Esophagus muscularis mucosa (tissue), 3 donors: ENCODE measurements at regions not wholly inside any gene's neighbourhood (a gene's known extent, or its start where the extent isn't known, plus 50 kb on each side); places are given as distances from the start of the nearest gene placed in this dataset.

Experiments
- POLR2A ChIP-seq: fragments of 450-650 bp; IDR thresholded peaks from one replicate; pipeline ENCODE4 v1.6.1; 2017; ENCODE audit warnings: antibody characterized with exemption, moderate library complexity, mild to moderate bottlenecking, low read depth
- POLR2AphosphoS5 ChIP-seq, 2 donors: sonication (generic); formaldehyde crosslinking; IDR thresholded peaks; one replicate each; pipeline ENCODE4 v1.6.1; 2017; ENCODE audit warnings: antibody characterized with exemption in 2 of 2
- TF ChIP-seq, protein P1 (sequence below), 3 experiments: fragments of 200-600 bp in 2 of 3; fragments of 450-650 bp in 1 of 3; sonication (generic) in 2 of 3; IDR thresholded peaks; one replicate each; pipeline ENCODE4 v1.5.1; 2017 to 2019; ENCODE audit warnings: antibody characterized with exemption in 3 of 3, mild to moderate bottlenecking in 2 of 3, moderate library complexity in 1 of 3

DNA sequence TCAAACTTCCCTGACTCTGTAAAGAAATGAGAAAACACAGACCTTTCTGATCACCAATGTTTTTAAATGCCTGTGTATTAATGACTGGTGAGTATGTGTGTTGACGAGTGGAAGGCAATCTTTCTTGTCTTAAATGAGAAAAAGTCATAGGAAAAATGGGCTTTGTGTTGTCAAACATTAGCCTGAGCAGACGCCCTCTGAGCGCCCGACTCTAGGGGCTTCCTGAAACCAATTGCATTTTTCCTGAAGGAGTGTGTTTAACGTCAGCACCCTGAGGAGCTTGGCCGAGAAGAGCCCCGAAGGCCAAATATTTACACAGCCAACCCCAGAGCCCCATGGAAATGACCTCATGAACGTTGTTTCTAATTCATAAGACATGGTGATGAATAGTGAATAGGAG is 154.3 kb downstream of the PHF2 start:
- TF ChIP-seq, protein P1, sequence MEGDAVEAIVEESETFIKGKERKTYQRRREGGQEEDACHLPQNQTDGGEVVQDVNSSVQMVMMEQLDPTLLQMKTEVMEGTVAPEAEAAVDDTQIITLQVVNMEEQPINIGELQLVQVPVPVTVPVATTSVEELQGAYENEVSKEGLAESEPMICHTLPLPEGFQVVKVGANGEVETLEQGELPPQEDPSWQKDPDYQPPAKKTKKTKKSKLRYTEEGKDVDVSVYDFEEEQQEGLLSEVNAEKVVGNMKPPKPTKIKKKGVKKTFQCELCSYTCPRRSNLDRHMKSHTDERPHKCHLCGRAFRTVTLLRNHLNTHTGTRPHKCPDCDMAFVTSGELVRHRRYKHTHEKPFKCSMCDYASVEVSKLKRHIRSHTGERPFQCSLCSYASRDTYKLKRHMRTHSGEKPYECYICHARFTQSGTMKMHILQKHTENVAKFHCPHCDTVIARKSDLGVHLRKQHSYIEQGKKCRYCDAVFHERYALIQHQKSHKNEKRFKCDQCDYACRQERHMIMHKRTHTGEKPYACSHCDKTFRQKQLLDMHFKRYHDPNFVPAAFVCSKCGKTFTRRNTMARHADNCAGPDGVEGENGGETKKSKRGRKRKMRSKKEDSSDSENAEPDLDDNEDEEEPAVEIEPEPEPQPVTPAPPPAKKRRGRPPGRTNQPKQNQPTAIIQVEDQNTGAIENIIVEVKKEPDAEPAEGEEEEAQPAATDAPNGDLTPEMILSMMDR (IDR thresholded peaks at IDR 0.05), result no peak
- TF ChIP-seq POLR2A, result no peak
- TF ChIP-seq POLR2AphosphoS5 (IDR thresholded peaks at IDR 0.05), result no peak
